ENCODE measurements at regions not wholly inside any gene's neighbourhood (a gene's known extent, or its start where the extent isn't known, plus 50 kb on each side); places are given as distances from the start of the nearest gene placed in this dataset.

DNA sequence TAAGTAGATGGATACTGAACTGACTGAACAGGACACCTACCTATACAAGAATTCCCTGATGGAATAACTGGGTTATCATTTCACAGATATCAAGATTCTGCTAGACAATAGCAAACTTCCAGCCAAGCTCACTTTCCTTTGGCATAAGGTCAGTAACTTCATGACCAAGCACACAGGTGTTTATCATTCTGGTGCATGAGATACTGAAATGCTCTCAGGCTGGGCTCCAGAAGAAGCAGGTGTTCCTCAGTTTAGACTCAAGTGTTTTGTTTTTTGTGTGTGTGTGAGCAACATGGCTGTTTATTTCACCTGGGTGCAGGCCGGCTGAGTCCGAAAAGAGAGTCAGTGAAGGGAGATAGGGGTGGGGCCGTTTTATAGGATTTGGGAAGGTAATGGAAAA lies 201.5 kb upstream of the SPOCK3 start:
- no peak overlapping the region for H3K27ac ChIP-seq
- H3K9me3 ChIP-seq (replicated peaks in 1 of 3): no peaks in the 10 kb centered on the region
- H3K36me3 ChIP-seq (replicated peaks in 1 of 2): no peaks in the 10 kb centered on the region
- no peak for TF ChIP-seq POLR2A (IDR thresholded peaks at IDR 0.05)
- TF ChIP-seq CTCF (IDR thresholded peaks at IDR 0.05): no peak
- intact Hi-C loops (cut with DNase I): no loop called here
- no peaks in the 10 kb centered on the region for H3K4me1 ChIP-seq (replicated peaks in 1 of 2)
- WGBS, 4 donors: 81 to 91% (median 85%) methylated on average over 3 of the region's 3 CpGs
- DNase-seq: no peak
- H3K4me3 ChIP-seq: no peak overlapping the region
- H3K27me3 ChIP-seq: no peaks in the 10 kb centered on the region

DNA sequence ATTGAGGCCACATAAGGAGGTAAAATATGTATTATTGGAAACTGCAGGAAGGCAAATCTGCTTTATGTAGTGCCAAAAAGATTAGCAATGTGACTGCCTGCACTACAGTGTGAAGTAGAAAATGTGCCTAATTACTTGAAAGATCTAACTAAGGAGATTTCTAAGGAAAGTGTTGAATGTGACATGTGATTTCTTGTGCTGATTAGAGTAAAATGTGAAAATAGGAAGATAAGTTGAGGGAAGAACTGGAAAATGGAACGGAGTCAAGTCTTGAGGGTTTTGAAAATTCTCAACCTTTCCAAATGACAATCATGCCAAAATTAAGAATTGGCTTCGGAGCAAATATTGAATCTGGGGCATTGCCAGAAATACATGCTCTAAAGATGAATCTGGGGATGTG lies 209.5 kb upstream of the SPOCK3 start:
- no peaks in the 10 kb centered on the region for H3K4me1 ChIP-seq (replicated peaks in 1 of 2)
- TF ChIP-seq POLR2A (IDR thresholded peaks at IDR 0.05) (no peak), CTCF (IDR thresholded peaks at IDR 0.05) (no peak)
- no peaks in the 10 kb centered on the region for H3K27me3 ChIP-seq
- no peaks in the 10 kb centered on the region for H3K9me3 ChIP-seq (replicated peaks in 1 of 3)
- H3K27ac ChIP-seq: no peak overlapping the region
- H3K4me3 ChIP-seq: no peak overlapping the region
- intact Hi-C loops (cut with DNase I): no loop called here
- WGBS, 4 donors: 67 to 85% (median 78%) methylated on average over 2 of the region's 2 CpGs
- H3K36me3 ChIP-seq (replicated peaks in 1 of 2): no peaks in the 10 kb centered on the region
- no peak for DNase-seq

DNA sequence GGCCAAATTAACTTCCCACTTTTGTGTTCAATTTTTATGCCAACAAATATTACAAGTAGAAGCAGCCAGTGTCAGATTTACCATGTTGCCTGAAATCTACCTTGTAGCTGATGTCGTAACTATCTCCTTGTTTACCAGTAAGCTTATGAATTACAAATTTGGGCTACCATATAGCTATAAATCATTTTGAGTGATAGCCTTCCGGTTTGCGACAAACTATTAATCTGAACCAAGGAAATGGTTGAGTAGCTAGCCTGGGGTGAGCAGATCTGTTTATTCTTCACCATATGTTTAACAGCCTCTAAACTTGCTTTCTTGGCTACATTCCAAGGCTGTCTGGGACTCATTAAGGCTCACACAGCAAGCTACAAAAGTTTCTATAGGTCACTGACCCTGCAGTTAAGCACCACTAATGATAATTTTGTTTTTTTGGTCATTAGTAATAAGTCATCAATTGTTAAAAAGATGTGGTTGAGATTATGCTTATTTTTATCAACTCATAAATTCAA lies 218.7 kb upstream of the SPOCK3 start:
- Histone ChIP-seq H3K36me3 (replicated peaks in 1 of 2) (no peaks in the 10 kb centered on the region), H3K27me3 (no peaks in the 10 kb centered on the region), H3K4me1 (replicated peaks in 1 of 2) (no peaks in the 10 kb centered on the region), H3K4me3 (no peak overlapping the region), H3K27ac (no peak overlapping the region), H3K9me3 (replicated peaks in 1 of 3) (no peaks in the 10 kb centered on the region)
- DNase-seq: no peak
- no peak for TF ChIP-seq POLR2A (IDR thresholded peaks at IDR 0.05)
- no peak for TF ChIP-seq CTCF (IDR thresholded peaks at IDR 0.05)
- WGBS, 4 donors: 60 to 93% (median 81%) methylated on average over 3 of the region's 3 CpGs
- intact Hi-C loops (cut with DNase I): no loop called here

DNA sequence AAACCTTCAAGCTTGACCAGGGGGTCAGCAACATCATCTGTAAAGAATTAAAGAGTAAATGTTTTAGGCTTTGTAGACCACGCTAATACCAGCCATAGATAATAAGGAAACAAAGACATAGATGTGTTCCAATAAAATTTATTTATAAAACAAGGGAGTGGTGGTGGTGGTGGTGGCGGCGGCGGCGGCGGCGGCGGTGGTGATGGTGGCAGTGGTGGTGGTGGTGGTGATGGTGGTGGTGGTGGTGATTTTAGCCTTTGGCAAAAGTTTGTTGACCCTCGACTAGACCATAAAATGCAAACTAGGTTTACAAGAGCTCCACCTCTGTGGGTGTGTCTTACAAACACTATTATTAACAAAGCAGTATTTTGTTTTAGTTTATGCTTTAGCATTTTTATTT lies 222.3 kb upstream of the SPOCK3 start:
- H3K27me3 ChIP-seq: no peaks in the 10 kb centered on the region
- TF ChIP-seq CTCF (IDR thresholded peaks at IDR 0.05): no peak
- TF ChIP-seq POLR2A (IDR thresholded peaks at IDR 0.05): no peak
- no peaks in the 10 kb centered on the region for H3K9me3 ChIP-seq (replicated peaks in 1 of 3)
- no peak for DNase-seq
- H3K27ac ChIP-seq: no peak overlapping the region
- WGBS, 4 donors: 67 to 78% (median 73%) methylated on average over 9 of the region's 9 CpGs
- no peak overlapping the region for H3K4me3 ChIP-seq
- no peaks in the 10 kb centered on the region for H3K36me3 ChIP-seq (replicated peaks in 1 of 2)
- intact Hi-C loops (cut with DNase I): no loop called here
- no peaks in the 10 kb centered on the region for H3K4me1 ChIP-seq (replicated peaks in 1 of 2)

All from adrenal gland (tissue), 9 donors.